Stimulated activated CD4-positive, alpha-beta T cell treated with anti-CD3 and anti-CD28 coated beads, Interleukin-1b, Interleukin-23, amount 100 ng/mL, for 48 hours (primary cell): ENCODE measurements at regions not wholly inside any gene's neighbourhood (a gene's known extent, or its start where the extent isn't known, plus 50 kb on each side); places are given as distances from the start of the nearest gene placed in this dataset.
"Not testable (repeated sequence)": the region's sequence is repeated elsewhere in the genome, so short reads cannot be mapped to it uniquely, and the experiment has no call there.

Experiments used
- DNase-seq: peaks from one replicate; pipeline ENCODE4 v3.0.0-alpha.2; 2020

GRCh38 chr14:28820677-28821076 lies 54.1 kb downstream of the FOXG1 start:
- DNase-seq, result no peak

DNA sequence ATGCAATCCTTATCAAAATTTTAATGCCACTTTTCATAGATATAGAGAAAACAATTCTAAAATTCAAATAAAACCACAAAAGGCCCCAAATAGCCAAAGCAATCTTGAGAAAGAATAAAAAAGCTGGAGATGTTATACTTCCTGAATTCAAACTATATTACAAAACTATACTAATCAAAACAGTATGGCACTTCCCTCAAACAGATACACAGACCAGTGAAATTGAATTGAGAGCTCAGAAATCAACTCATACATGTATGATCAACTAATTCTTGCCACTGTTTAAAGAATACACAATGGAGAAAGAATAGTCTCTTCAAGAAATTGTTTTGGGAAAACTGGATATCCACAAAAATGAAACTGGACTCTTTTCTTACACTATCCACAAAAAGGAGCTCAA lies 55.4 kb downstream of the FOXG1 start:
- no peak for DNase-seq

- no peak for DNase-seq
These were observed 56.7 kb downstream of the FOXG1 start for GRCh38 chr14:28823245-28823644.

GRCh38 chr14:28830115-28830534 lies 63.5 kb downstream of the FOXG1 start:
- DNase-seq, result no peak

- no peak for DNase-seq
These were observed 64.5 kb downstream of the FOXG1 start for GRCh38 chr14:28831126-28831525.

DNA sequence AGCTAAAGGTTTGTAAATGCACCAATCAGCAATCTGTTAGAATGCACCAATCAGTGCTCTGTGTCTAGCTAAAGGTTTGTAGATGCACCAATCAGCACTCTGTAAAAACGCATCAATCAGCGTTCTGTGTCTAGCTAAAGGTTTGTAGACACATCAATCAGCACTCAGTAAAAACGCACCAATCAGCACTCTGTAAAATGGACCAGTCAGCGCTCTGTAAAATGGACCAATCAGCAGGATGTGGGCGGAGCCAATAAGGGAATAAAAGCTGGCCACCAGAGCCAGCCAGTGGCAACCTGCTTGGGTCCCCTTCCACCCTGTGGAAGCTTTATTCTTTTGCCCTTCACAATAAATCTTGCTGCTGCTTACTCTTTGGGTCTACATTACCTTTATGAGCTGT lies 76.0 kb downstream of the FOXG1 start:
- not testable (repeated sequence) for DNase-seq

DNA sequence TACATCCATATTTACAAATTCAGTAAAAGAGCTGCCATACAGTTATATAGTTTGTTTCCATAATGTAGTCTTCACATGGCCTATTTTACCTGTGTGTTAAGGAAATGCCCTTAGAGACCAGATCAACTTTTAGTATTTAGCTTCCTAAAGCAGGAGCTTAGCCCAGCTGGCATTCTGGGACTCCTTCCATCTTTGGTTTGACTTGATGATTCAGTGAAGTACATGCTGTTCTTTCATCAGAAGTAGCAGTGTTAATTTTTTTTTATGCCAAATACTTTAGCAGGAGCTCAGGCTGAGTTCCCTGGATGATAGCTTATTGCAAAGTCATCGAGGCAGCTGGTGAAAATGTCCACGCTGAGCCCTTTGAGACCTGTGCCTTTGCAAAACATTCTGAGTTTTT lies 101.0 kb downstream of the FOXG1 start:
- no peak for DNase-seq

DNA sequence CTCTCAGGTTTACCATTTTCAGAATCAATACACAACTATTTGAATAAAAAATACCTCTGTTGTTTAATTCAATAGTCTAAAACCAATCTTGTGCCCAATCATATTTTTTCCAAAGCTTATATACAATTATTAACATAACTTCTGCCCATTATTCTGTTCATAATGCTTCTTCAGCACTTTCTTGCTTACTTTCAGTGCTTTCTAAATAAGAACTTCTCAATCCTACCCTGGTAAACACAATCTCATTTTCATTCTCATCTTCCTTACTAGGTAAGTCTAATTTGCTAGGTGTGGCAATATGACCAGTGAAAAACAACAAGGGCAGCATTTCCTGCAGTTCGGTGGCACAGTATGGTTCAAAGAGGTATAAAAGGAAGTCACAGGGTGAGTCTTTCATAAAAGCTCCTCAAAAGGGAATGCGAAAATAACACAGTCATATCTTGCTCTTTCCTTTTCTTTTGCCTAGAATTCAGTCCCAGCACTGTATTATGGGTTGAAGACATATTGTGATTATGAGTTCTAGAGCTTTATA lies 103.5 kb downstream of the FOXG1 start:
- no peak for DNase-seq

DNA sequence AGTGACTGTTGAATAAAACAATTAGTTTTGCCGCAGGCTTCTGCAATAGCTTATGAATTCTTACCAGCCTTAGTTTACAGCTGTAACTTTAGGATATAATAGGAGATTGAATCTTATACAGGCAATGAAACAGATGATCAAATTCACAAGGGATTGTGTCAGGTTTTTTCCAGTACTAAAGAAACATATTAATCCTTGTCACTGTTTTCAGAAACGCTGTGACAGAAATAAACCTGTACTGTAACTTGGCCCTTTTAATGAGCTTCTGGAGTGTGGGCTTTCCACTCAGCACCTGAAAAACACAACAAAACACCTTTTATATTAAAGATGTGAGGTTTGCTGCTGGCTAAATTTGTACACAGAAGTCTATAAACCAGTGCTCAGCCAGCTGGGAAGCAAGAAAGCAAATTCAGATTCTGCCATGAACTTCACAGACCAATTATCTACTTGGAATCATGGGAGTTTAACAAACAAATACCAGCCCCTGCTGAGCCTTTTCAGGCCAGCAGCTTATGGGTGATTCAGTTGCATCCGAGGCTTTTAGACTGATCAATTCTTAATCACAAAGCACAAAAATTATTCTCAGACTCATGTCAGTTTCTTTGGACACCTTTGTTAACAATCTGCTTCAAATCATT lies 109.5 kb downstream of the FOXG1 start:
- DNase-seq, result no peak

- DNase-seq, result no peak
These were observed 110.0 kb downstream of the FOXG1 start for GRCh38 chr14:28876572-28876945.

GRCh38 chr14:28877923-28878322 lies 111.3 kb downstream of the FOXG1 start:
- no peak for DNase-seq

GRCh38 chr14:28879573-28879996 lies 113.0 kb downstream of the FOXG1 start:
- no peak for DNase-seq

DNA sequence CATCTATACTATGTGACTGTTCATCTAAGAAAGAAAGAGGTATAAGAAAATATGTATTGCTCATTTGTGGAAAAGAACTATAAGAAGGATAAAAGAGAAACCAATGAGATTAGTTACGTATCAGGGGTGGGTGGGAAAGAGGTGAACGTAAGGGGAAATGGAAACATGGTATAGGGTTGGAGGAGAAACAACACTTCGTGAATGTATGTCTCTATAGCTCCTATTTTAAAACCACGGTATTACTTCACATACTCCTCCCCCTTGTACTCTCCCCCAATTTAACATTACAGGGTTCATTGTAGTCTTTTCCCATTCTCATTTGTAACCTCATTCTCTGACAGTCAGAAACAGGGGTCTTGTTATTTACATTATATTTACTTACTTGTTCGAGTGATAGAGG lies 120.4 kb downstream of the FOXG1 start:
- DNase-seq, result no peak

DNA sequence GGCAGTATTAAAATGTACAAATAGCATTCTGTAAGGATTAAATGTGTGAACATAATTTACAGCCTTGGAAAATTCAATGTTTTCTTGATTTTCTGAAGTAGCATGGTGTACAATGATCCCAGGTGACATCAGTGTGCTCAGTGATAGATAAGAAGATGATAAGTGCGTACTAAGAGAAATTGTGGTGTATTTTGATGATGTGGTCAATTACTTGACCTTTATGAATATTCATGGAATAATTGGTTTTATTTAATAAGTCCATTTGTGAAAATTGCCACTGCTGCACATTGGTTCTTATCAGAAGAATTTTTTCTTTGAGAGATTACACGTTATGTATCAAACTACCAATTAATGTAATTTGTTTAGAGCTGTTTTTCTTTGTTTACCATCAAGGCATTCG lies 128.8 kb downstream of the FOXG1 start:
- DNase-seq, result no peak

DNA sequence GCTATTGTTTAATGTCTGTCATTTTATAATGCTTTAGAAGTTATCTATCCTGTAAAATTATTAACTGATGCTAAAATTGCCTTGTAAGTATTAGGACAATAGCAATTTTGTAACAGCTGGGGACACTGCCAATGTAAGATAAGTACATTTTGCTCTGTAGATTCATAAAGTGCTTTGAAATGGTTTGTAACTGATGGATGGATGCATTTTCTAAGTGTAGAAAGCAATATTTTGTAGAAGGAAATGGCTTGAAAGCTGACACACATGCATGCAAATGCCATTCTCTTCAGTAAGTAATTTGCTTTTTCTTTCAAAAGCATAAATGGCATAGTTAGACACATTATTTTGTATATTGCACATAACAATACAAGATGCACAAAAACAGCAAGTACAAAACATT lies 129.8 kb downstream of the FOXG1 start:
- DNase-seq, result no peak

DNA sequence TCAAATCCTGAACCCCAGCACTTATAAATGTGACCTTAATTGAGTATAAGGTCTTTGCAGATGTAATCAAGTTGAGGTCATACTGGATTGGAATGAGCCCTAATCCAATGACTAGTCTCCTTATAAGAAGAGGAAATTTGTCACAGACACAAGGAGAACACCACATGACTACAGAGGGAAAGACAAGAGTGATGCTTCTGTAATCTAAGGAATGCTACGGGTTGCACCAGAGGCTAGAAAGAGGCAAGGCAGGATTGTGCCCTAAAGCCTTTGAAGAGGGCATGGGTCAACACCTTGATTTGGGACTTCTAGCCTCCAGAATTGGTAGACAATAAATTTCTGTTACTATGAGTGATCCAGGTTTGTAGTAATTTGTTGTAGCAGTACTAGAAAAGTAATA lies 135.0 kb downstream of the FOXG1 start:
- DNase-seq, result no peak

DNA sequence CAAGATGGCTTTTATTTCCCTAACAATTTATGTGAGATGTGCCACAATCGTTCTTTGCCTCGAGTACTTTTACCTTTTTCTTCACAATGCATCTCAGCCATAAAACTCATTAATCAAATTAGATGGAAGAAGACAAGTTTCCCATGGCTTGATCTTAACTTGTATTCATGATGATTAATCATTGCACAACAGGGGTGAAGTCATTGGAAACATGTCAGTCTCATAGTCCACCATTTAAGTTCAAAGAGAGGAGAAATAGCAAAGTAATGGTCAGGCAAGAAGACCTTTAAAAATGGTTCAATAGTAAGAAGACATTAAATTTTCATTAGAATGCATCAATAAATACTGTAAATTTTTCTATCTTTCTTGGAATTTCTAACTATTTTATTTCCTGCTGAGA lies 136.3 kb downstream of the FOXG1 start:
- no peak for DNase-seq

GRCh38 chr14:28911521-28911920 lies 144.9 kb downstream of the FOXG1 start:
- DNase-seq, result no peak

GRCh38 chr14:28913056-28913455 lies 146.5 kb downstream of the FOXG1 start:
- DNase-seq, result no peak

- DNase-seq, result no peak
These were observed 159.5 kb downstream of the FOXG1 start for GRCh38 chr14:28926122-28926521.

- DNase-seq, result no peak
These were observed 165.4 kb downstream of the FOXG1 start for GRCh38 chr14:28931999-28932398.

- no peak for DNase-seq
These were observed 170.0 kb downstream of the FOXG1 start for GRCh38 chr14:28936601-28937000.

- no peak for DNase-seq
These were observed 175.2 kb downstream of the FOXG1 start for GRCh38 chr14:28941758-28942157.

DNA sequence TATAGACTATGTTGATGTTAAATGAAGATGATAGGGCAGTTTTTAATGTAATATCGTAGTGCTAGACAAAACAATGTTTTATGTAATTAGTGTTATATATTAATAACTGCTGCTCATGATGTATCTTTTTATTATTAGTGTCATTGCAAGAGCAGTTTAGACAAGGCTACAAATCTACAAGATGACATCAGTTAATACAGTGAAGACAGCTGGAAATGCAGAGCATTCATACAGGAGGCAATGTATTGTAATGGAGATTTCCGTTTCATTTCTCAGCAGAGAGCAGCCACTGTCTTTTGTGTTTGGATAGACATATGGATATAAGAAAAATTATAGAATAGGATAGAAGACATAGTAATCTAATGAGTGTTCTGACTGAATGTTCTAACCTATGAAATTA lies 178.0 kb downstream of the FOXG1 start:
- DNase-seq, result no peak

DNA sequence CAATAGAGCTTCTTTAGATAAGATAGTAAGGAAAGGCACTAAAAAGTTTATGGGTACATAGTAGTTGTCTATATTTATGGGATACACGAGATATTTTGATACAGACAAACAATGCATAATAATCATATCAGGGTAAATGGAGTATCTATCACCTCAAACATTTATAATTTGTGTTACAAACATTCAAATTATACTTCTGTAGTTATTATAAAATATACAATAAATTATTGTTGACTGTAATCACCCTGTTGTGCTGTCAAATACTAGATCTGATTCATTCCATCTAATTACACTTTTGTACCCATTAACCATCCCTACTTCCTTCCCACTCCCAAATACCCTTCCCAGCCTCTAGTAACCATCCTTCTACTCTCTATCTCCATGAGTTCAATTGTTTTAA lies 179.7 kb downstream of the FOXG1 start:
- no peak for DNase-seq
